Activated B cell treated with CpG ODN at 0.5 μM for 24 hours (primary cell): ENCODE measurements at regions not wholly inside any gene's neighbourhood (a gene's known extent, or its start where the extent isn't known, plus 50 kb on each side); places are given as distances from the start of the nearest gene placed in this dataset.

Source experiments
- ATAC-seq: fragments of 200-7000 bp; cut with Tn5 transposase; one replicate; pipeline ENCODE4 v1.10.0; 2021; ENCODE audit warnings: low read depth, mild to moderate bottlenecking, moderate library complexity
- CTCF ChIA-PET: fragments of 350-600 bp; sonication (Branson Sonifier 250); formaldehyde crosslinking; loops from one replicate; lab custom pipeline; 2021; ENCODE audit warnings: antibody characterized with exemption; lab: Charles Lee
- POLR2A ChIA-PET: fragments of 350-600 bp; sonication (Branson Sonifier 250); formaldehyde crosslinking; loops from one replicate; lab custom pipeline; 2021; ENCODE audit warnings: antibody characterized with exemption; lab: Charles Lee
- DNase-seq: peaks from one replicate; pipeline ENCODE4 v3.0.0; 2022
- H3K27ac Mint-ChIP-seq: one replicate; pipeline ENCODE4 v1.8.0; 2020; ENCODE audit warnings: mixed read lengths
- H3K27me3 Mint-ChIP-seq: one replicate; pipeline ENCODE4 v1.8.0; 2021; ENCODE audit warnings: mixed read lengths
- H3K36me3 Mint-ChIP-seq: one replicate; pipeline ENCODE4 v1.8.0; 2021; ENCODE audit warnings: low read depth, mixed read lengths
- H3K4me1 Mint-ChIP-seq: one replicate; pipeline ENCODE4 v1.8.0; 2021; ENCODE audit warnings: mixed read lengths
- H3K4me3 Mint-ChIP-seq: one replicate; pipeline ENCODE4 v1.8.0; 2020; ENCODE audit warnings: mild to moderate bottlenecking, mixed read lengths
- H3K9me3 Mint-ChIP-seq: one replicate; pipeline ENCODE4 v1.8.0; 2020; ENCODE audit warnings: mixed read lengths
- intact Hi-C: fragments of 100-400 bp; cut with micrococcal nuclease; formaldehyde crosslinking; loops from one replicate; pipeline ENCODE4 v1.15.1; 2024
- TF ChIP-seq, protein P1 (sequence below): fragments of 200-600 bp; IDR thresholded peaks from one replicate; pipeline ENCODE4 v1.8.0; 2022; ENCODE audit warnings: antibody characterized with exemption, mild to moderate bottlenecking

DNA sequence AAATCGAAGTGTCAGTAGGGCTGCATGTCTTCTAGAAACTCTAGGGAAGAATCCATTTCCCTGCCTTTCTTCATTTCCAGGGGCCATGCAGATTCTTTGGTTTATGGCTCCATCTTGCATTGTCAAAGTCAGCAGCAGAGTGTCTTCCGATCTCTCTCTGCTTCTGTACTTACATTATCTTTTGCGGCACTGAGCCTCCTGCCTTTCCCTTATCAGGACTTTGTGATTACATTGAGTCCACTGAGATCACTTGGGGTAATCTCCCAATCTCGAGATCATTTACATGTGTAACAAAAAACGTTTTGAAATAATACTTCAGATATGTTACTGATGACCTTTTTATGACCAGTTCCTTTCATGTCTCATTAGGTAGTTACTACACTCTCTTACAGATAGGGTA is 695.9 kb downstream of the NSUN3 start:
- TF ChIP-seq, protein P1, sequence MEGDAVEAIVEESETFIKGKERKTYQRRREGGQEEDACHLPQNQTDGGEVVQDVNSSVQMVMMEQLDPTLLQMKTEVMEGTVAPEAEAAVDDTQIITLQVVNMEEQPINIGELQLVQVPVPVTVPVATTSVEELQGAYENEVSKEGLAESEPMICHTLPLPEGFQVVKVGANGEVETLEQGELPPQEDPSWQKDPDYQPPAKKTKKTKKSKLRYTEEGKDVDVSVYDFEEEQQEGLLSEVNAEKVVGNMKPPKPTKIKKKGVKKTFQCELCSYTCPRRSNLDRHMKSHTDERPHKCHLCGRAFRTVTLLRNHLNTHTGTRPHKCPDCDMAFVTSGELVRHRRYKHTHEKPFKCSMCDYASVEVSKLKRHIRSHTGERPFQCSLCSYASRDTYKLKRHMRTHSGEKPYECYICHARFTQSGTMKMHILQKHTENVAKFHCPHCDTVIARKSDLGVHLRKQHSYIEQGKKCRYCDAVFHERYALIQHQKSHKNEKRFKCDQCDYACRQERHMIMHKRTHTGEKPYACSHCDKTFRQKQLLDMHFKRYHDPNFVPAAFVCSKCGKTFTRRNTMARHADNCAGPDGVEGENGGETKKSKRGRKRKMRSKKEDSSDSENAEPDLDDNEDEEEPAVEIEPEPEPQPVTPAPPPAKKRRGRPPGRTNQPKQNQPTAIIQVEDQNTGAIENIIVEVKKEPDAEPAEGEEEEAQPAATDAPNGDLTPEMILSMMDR, result no peak
- ChIA-PET POLR2A (no interaction called here), CTCF (no interaction called here)
- Mint-ChIP-seq H3K27me3 (no peaks in the 10 kb centered on the region), H3K4me1 (no peaks in the 10 kb centered on the region), H3K4me3 (no peak overlapping the region), H3K9me3 (peaks cover 10% of the 10 kb centered on the region), H3K27ac (no peak overlapping the region), H3K36me3 (no peaks in the 10 kb centered on the region)
- ATAC-seq (no peak), DNase-seq (no peak)
- intact Hi-C loops, result no loop called here

DNA sequence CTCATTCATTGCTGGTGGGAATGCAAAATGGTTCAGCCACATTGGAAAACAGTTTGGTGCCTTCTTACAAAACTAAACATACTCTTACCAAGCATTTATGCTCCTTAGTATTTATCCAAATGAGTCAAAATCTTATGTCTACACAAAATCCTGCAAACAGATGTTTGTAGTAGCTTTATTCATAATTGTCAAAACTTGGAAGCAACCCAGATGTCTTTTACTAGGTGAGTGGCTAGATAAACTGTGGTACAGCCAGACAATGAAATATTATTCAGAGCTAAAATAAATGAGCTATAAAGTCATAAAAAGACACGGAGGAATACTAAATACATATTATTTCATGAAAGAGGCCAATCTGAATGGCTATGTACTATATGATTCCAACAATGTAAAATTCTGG is 709.5 kb downstream of the NSUN3 start:
- no peaks in the 10 kb centered on the region for H3K4me1 Mint-ChIP-seq
- H3K36me3 Mint-ChIP-seq, result no peaks in the 10 kb centered on the region
- H3K27me3 Mint-ChIP-seq, result no peaks in the 10 kb centered on the region
- ATAC-seq (no peak), DNase-seq (no peak)
- no peak overlapping the region for H3K4me3 Mint-ChIP-seq
- POLR2A ChIA-PET, result no interaction called here
- intact Hi-C loops, result no loop called here
- CTCF ChIA-PET, result no interaction called here
- H3K27ac Mint-ChIP-seq, result no peak overlapping the region
- peaks cover 12% of the 10 kb centered on the region for H3K9me3 Mint-ChIP-seq
- TF ChIP-seq, protein P1, result no peak

DNA sequence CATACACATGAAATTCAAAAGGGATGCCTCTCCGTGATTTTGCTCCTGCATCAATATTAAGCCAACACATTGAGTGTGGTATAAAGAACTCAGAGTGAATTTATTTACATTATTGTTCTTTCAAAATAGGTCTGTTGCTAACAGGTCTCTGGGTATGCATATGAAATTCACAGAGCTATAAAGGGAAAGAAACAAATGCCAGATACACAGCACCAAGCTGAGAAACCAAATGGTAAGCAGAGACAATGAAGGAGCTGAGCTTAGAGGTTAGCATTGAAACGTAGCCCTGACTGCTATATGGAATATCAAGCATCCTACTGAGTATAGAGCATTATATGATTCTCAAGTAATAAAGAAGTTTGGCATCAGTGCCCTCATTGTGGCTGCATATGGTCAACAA is 712.9 kb downstream of the NSUN3 start:
- TF ChIP-seq, protein P1, result no peak
- POLR2A ChIA-PET, result no interaction called here
- Mint-ChIP-seq H3K4me3 (no peak overlapping the region), H3K27ac (no peak overlapping the region), H3K27me3 (no peaks in the 10 kb centered on the region), H3K9me3 (peaks cover 12% of the 10 kb centered on the region), H3K4me1 (no peaks in the 10 kb centered on the region), H3K36me3 (no peaks in the 10 kb centered on the region)
- DNase-seq (no peak), ATAC-seq (no peak)
- intact Hi-C loops, result no loop called here
- CTCF ChIA-PET, result no interaction called here

DNA sequence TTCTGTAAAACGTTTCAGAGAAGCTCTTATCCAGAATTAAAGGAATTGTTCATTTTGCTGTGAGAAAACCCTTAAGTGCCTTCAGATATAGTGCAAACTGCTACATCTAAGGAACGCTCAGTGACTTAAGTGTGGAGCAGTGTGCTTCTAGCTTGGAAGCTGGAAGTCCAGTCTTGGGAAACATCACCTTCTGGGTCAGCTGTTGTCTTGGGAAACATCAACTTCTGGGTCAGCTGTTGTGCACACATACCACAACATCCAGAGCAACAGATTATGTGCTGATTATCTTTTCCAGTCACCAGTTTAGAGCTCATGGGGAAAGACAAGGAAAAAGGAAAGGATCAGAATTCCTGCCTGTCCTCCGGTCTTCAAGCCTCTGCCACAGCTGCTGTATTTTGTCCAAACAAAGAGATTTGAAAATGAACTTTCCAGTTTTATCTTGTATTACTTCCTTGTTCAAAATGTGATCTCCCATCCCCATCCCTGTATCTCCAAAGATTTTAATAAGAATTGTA is 713.6 kb downstream of the NSUN3 start:
- intact Hi-C loops, result no loop called here
- ChIA-PET CTCF (no interaction called here), POLR2A (no interaction called here)

DNA sequence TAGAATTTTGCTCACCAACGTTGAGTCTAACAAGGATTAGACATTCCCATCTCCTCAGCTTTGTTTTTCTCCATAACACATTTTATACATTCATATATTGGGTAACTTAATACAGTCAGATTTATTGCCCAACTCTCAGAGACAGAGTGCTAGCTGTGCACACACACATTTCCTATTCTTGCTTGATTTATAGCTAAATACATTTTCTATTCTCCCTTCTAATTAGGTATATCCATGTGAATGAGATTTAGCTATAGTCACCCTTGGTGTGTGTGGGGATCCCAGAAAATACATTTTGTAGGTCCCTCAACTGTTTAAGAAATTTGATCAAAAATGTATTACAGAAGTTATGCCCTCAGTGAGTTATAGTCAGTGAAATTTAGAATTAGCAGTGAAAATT is 715.4 kb downstream of the NSUN3 start:
- intact Hi-C loops, result no loop called here
- H3K27ac Mint-ChIP-seq, result no peak overlapping the region
- TF ChIP-seq, protein P1, result no peak
- H3K27me3 Mint-ChIP-seq, result no peaks in the 10 kb centered on the region
- no peak overlapping the region for H3K4me3 Mint-ChIP-seq
- ChIA-PET CTCF (no interaction called here), POLR2A (no interaction called here)
- ATAC-seq (no peak), DNase-seq (no peak)
- H3K4me1 Mint-ChIP-seq, result no peaks in the 10 kb centered on the region
- peaks cover 9% of the 10 kb centered on the region for H3K9me3 Mint-ChIP-seq
- no peaks in the 10 kb centered on the region for H3K36me3 Mint-ChIP-seq

More for the DNA sequence above, 713.6 kb downstream of the NSUN3 start:
- Mint-ChIP-seq H3K9me3 (peaks cover 12% of the 10 kb centered on the region), H3K27ac (no peak overlapping the region), H3K4me3 (no peak overlapping the region), H3K27me3 (no peaks in the 10 kb centered on the region), H3K36me3 (no peaks in the 10 kb centered on the region), H3K4me1 (no peaks in the 10 kb centered on the region)
- TF ChIP-seq, protein P1, result no peak
- ATAC-seq, result no peak
- DNase-seq, result no peak
